ENCODE measurements at regions not wholly inside any gene's neighbourhood (a gene's known extent, or its start where the extent isn't known, plus 50 kb on each side); places are given as distances from the start of the nearest gene placed in this dataset.
"Not testable (repeated sequence)": the region's sequence is repeated elsewhere in the genome, so short reads cannot be mapped to it uniquely, and the experiment has no call there.

DNA sequence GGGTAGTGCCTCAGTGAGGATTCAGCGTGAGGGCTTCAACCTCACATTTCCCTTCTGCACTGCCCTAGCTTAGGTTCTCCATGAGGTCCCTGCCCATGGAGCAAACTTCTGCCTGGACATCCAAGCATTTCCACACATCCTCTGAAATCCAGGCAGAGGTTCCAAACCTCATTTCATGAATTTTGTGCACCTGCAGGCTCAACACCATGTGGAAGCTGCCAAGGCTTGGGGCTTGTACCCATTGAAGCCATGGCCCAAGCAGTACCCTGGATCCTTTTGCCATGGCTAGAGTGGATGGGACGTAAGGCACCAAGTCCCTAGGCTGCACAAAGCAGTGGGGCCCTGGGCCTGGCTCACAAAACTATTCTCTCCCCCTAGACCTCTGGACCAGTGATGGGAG, 877.1 kb upstream of the KLHL1 start:
- Histone ChIP-seq H3K9me3 (replicated peaks; ENCODE audit: control insufficient read depth, insufficient read depth, low read length) (no peaks in the 10 kb centered on the region), H3K9me1 (replicated peaks; ENCODE audit: control insufficient read depth, extremely low read depth, insufficient read depth, low read length) (no peaks in the 10 kb centered on the region), H3K36me3 (ENCODE audit: control insufficient read depth in 2 of 2, extremely low read depth in 1 of 2, insufficient read depth in 2 of 2, low read length in 2 of 2) (no peaks in the 10 kb centered on the region), H3K27me3 (ENCODE audit: control insufficient read depth in 2 of 2, insufficient read depth in 2 of 2, low read length in 2 of 2) (no peaks in the 10 kb centered on the region), H4K20me1 (replicated peaks; ENCODE audit: control insufficient read depth, extremely low read depth, insufficient read depth, low read length) (no peaks in the 10 kb centered on the region), H3K27ac (ENCODE audit: insufficient read depth, low read depth, low read length) (no peak overlapping the region), H3K4me1 (ENCODE audit: control insufficient read depth, extremely low read depth, insufficient read depth, low read length) (no peaks in the 10 kb centered on the region), H3K4me2 (ENCODE audit: insufficient read depth, low read length) (no peak overlapping the region), H3K4me3 (replicated peaks in 1 of 3; ENCODE audit: insufficient read depth in 1 of 3, low read depth in 1 of 3, low read length in 3 of 3) (no peak overlapping the region), H3K9ac (replicated peaks; ENCODE audit: extremely low read depth, insufficient read depth, low read length) (no peak overlapping the region), H2AFZ (ENCODE audit: low read depth, low read length) (no peak overlapping the region), H3K79me2 (ENCODE audit: control insufficient read depth, insufficient read depth, low read length) (no peaks in the 10 kb centered on the region)
- ChIA-PET POLR2A (no interaction called here), CTCF (no interaction called here)
- DNase-seq (ENCODE audit: low read depth, low spot score) (no peak), FAIRE-seq (no peak)
- intact Hi-C loops (cut with micrococcal nuclease), result no loop called here
- TF ChIP-seq EZH2 (IDR thresholded peaks at IDR 0.05; ENCODE audit: borderline replicate concordance, low read depth, low read length, severe bottlenecking) (no peak), GATA2 (IDR thresholded peaks at IDR 0.05; ENCODE audit: insufficient read depth, insufficient read length, low read depth, low read length) (no peak), JUN (IDR thresholded peaks at IDR 0.05; ENCODE audit: borderline replicate concordance, insufficient read depth, insufficient read length, low read depth) (no peak), POLR2A (IDR thresholded peaks at IDR 0.05; ENCODE audit: low read depth, low read length) (no peak), MYC (IDR thresholded peaks at IDR 0.05; ENCODE audit: low read depth, low read length) (no peak)
- TF ChIP-seq, protein P1, sequence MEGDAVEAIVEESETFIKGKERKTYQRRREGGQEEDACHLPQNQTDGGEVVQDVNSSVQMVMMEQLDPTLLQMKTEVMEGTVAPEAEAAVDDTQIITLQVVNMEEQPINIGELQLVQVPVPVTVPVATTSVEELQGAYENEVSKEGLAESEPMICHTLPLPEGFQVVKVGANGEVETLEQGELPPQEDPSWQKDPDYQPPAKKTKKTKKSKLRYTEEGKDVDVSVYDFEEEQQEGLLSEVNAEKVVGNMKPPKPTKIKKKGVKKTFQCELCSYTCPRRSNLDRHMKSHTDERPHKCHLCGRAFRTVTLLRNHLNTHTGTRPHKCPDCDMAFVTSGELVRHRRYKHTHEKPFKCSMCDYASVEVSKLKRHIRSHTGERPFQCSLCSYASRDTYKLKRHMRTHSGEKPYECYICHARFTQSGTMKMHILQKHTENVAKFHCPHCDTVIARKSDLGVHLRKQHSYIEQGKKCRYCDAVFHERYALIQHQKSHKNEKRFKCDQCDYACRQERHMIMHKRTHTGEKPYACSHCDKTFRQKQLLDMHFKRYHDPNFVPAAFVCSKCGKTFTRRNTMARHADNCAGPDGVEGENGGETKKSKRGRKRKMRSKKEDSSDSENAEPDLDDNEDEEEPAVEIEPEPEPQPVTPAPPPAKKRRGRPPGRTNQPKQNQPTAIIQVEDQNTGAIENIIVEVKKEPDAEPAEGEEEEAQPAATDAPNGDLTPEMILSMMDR (IDR thresholded peaks at IDR 0.05; ENCODE audit: extremely low read depth in 1 of 2, insufficient read depth in 1 of 2, low read depth in 1 of 2, low read length in 2 of 2), result no peak
- dilution Hi-C loops (cut with MboI; ENCODE audit: extremely low pct_ligation_motif_present, low sequenced_read_pairs), result no loop called here
- BruUV-seq (replicated peaks), result no TSS peak

DNA sequence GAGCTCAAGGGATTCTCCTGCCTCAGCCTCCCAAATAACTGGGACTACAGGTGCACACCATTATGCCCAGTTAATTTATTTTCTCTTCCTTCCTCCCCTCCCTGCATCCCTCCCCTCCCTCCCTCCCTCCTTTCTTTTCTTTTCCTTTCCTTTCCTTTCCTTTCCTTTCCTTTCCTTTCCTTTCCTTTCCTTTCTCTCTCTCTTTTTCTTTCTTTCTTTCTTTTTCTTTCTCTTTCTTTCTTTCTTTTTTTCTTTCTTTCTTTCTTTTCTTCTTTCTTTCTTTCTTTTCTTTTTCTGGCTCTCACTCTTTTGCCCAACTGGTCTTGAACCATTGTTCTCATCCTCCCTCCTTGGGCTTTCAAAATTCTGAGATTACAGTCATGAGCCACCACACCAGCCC, 873.0 kb upstream of the KLHL1 start:
- H3K79me2 ChIP-seq (ENCODE audit: control insufficient read depth, insufficient read depth, low read length); H2AFZ ChIP-seq (ENCODE audit: low read depth, low read length); H3K9ac ChIP-seq (replicated peaks; ENCODE audit: extremely low read depth, insufficient read depth, low read length); H3K27ac ChIP-seq (ENCODE audit: insufficient read depth, low read depth, low read length); BruUV-seq (replicated peaks); H3K4me2 ChIP-seq (ENCODE audit: insufficient read depth, low read length); CTCF ChIA-PET; DNase-seq (ENCODE audit: low read depth, low spot score); intact Hi-C loops (cut with micrococcal nuclease); H3K27me3 ChIP-seq (ENCODE audit: control insufficient read depth in 2 of 2, insufficient read depth in 2 of 2, low read length in 2 of 2); H4K20me1 ChIP-seq (replicated peaks; ENCODE audit: control insufficient read depth, extremely low read depth, insufficient read depth, low read length); FAIRE-seq; dilution Hi-C loops (cut with MboI; ENCODE audit: extremely low pct_ligation_motif_present, low sequenced_read_pairs); POLR2A ChIA-PET; H3K9me1 ChIP-seq (replicated peaks; ENCODE audit: control insufficient read depth, extremely low read depth, insufficient read depth, low read length); H3K36me3 ChIP-seq (ENCODE audit: control insufficient read depth in 2 of 2, extremely low read depth in 1 of 2, insufficient read depth in 2 of 2, low read length in 2 of 2); H3K4me1 ChIP-seq (ENCODE audit: control insufficient read depth, extremely low read depth, insufficient read depth, low read length); H3K4me3 ChIP-seq (replicated peaks in 1 of 3; ENCODE audit: insufficient read depth in 1 of 3, low read depth in 1 of 3, low read length in 3 of 3); H3K9me3 ChIP-seq (replicated peaks; ENCODE audit: control insufficient read depth, insufficient read depth, low read length): not testable (repeated sequence)
